Caco-2 (cell line): ENCODE measurements at regions not wholly inside any gene's neighbourhood (a gene's known extent, or its start where the extent isn't known, plus 50 kb on each side); places are given as distances from the start of the nearest gene placed in this dataset.

Experiments used
- BruUV-seq: library from RNA; stranded (reverse); fragments of 400-500 nt; replicated peaks from 2 replicates; lab custom pipeline; 2021; lab: Mats Ljungman, UMichigan
- CTCF ChIA-PET: fragments of 300-600 bp; sonication (Branson Sonifier 250); formaldehyde crosslinking; loops from one replicate; lab custom pipeline; 2022; ENCODE audit warnings: antibody characterized with exemption; lab: Charles Lee
- POLR2A ChIA-PET: fragments of 300-600 bp; sonication (Branson Sonifier 250); formaldehyde crosslinking; loops from one replicate; lab custom pipeline; 2022; ENCODE audit warnings: antibody characterized with exemption; lab: Charles Lee
- DNase-seq, 2 experiments: peaks; one replicate each; pipeline versions ENCODE4 v3.0.0 to v3.0.0-alpha.2; 2020 to 2022
- H3K27me3 ChIP-seq: replicated peaks from 2 replicates; pipeline ENCODE4 v1.6.0; 2011; ENCODE audit warnings: low read length; ENCODE audit not compliant: control insufficient read depth, insufficient read depth
- H3K36me3 ChIP-seq: 2 replicates; pipeline ENCODE4 v1.5.1; 2011; ENCODE audit warnings: low read length; ENCODE audit not compliant: control insufficient read depth, insufficient read depth
- H3K4me1 ChIP-seq: fragments of 250-450 bp; sonication (Bioruptor Pico); 2 replicates; pipeline ENCODE4 v1.5.1; 2020; ENCODE audit warnings: mild to moderate bottlenecking
- H3K4me3 ChIP-seq: 2 replicates; pipeline ENCODE4 v1.5.1; 2011; ENCODE audit warnings: low read depth, mild to moderate bottlenecking, control low read depth, low read length
- H3K9me3 ChIP-seq: fragments of 250-450 bp; sonication (Bioruptor Pico); 2 replicates; pipeline ENCODE4 v1.5.1; 2020; ENCODE audit warnings: mild to moderate bottlenecking, moderate library complexity
- H3K27ac Mint-ChIP-seq: one replicate; pipeline ENCODE4 v1.8.0; 2022; ENCODE audit warnings: mixed read lengths; ENCODE audit not compliant: unreplicated experiment
- H3K27me3 Mint-ChIP-seq: one replicate; pipeline ENCODE4 v1.8.0; 2022; ENCODE audit warnings: mixed read lengths; ENCODE audit not compliant: insufficient read depth, unreplicated experiment
- H3K36me3 Mint-ChIP-seq: one replicate; pipeline ENCODE4 v1.8.0; 2022; ENCODE audit warnings: mild to moderate bottlenecking, mixed read lengths; ENCODE audit not compliant: insufficient read depth, unreplicated experiment
- H3K4me1 Mint-ChIP-seq: one replicate; pipeline ENCODE4 v1.8.0; 2022; ENCODE audit warnings: low read depth, mixed read lengths; ENCODE audit not compliant: unreplicated experiment
- H3K4me3 Mint-ChIP-seq: one replicate; pipeline ENCODE4 v1.8.0; 2022; ENCODE audit warnings: mild to moderate bottlenecking, moderate library complexity, mixed read lengths; ENCODE audit not compliant: unreplicated experiment
- H3K9me3 Mint-ChIP-seq: one replicate; pipeline ENCODE4 v1.8.0; 2022; ENCODE audit warnings: mixed read lengths; ENCODE audit not compliant: unreplicated experiment
- intact Hi-C: fragments of 100-400 bp; cut with micrococcal nuclease; formaldehyde crosslinking; loops from one replicate; pipeline ENCODE4 v1.10.0; 2022; ENCODE audit not compliant: unreplicated experiment
- TF ChIP-seq, protein P1 (sequence below), 2 experiments: fragments of 200-600 bp in 1 of 2; IDR thresholded peaks; 1 replicate in 1 of 2; 2 replicates in 1 of 2; pipeline versions ENCODE4 v1.5.1 to v1.8.0; 2011 to 2022; ENCODE audit warnings: antibody characterized with exemption in 1 of 2, control low read depth in 1 of 2, inconsistent platforms in 1 of 2, low read depth in 1 of 2, low read length in 1 of 2, mild to moderate bottlenecking in 1 of 2, moderate library complexity in 1 of 2; ENCODE audit not compliant: insufficient read depth in 1 of 2, severe bottlenecking in 1 of 2, unreplicated experiment in 1 of 2

DNA sequence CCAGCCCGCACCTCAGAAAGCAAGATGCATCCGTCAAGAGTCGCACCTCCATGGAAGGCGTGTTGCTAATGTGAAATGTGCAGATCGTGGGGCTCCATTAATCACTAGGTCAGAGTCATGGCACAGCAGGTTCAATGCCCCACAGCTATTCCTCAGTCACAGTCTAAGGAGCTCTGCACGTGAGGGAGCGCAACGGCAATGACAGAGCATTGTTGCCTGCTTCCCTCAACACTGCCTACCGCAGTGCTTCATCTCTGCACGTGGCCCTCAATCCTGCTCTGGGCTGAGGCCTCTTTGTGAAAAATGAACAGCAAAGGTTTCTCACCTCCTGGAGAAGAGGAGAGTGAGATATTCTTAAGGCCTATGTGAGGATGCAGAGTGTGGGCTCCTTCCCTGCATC is 995.2 kb upstream of the TMEM132C start:
- no peaks in the 10 kb centered on the region for H3K9me3 Mint-ChIP-seq
- intact Hi-C loops: no loop called here
- no peak overlapping the region for H3K27ac Mint-ChIP-seq
- no peaks in the 10 kb centered on the region for H3K36me3 ChIP-seq
- H3K9me3 ChIP-seq: no peaks in the 10 kb centered on the region
- POLR2A ChIA-PET: no interaction called here
- TF ChIP-seq, protein P1, sequence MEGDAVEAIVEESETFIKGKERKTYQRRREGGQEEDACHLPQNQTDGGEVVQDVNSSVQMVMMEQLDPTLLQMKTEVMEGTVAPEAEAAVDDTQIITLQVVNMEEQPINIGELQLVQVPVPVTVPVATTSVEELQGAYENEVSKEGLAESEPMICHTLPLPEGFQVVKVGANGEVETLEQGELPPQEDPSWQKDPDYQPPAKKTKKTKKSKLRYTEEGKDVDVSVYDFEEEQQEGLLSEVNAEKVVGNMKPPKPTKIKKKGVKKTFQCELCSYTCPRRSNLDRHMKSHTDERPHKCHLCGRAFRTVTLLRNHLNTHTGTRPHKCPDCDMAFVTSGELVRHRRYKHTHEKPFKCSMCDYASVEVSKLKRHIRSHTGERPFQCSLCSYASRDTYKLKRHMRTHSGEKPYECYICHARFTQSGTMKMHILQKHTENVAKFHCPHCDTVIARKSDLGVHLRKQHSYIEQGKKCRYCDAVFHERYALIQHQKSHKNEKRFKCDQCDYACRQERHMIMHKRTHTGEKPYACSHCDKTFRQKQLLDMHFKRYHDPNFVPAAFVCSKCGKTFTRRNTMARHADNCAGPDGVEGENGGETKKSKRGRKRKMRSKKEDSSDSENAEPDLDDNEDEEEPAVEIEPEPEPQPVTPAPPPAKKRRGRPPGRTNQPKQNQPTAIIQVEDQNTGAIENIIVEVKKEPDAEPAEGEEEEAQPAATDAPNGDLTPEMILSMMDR (IDR thresholded peaks at IDR 0.05; ENCODE audit: insufficient read depth in 1 of 2, low read depth in 1 of 2, low read length in 1 of 2, severe bottlenecking in 1 of 2, unreplicated experiment in 1 of 2): no peak
- no peaks in the 10 kb centered on the region for H3K36me3 Mint-ChIP-seq
- H3K4me3 ChIP-seq: no peak overlapping the region
- no peaks in the 10 kb centered on the region for H3K4me1 Mint-ChIP-seq
- H3K4me1 ChIP-seq: no peaks in the 10 kb centered on the region
- H3K27me3 Mint-ChIP-seq: peaks cover 8% of the 10 kb centered on the region
- H3K27me3 ChIP-seq: no peaks in the 10 kb centered on the region
- DNase-seq: no peak
- no peak overlapping the region for H3K4me3 Mint-ChIP-seq
- no TSS peak for BruUV-seq
- CTCF ChIA-PET: no interaction called here

DNA sequence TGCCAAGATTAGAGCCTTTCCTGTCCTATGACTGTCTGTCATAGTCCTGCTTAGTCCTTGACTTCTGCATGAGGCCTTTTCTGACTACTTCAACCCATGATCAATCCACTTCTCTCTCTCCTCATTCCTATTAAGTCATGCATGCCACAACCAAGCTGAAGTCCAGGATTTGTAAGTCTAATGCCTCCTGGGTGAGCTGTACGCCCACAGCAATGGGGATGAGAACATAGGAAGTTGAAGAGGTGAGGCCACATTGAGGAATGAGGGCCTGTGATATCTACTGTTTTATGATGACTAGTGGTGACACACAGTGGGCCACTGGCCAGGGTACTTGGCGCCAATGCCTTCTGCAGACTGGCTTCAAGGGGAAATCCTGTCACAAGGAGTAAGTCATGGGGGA is 994.1 kb upstream of the TMEM132C start:
- ChIA-PET CTCF (no interaction called here), POLR2A (no interaction called here)
- Mint-ChIP-seq H3K9me3 (no peaks in the 10 kb centered on the region), H3K4me1 (no peaks in the 10 kb centered on the region), H3K36me3 (no peaks in the 10 kb centered on the region), H3K4me3 (no peak overlapping the region), H3K27me3 (no peaks in the 10 kb centered on the region), H3K27ac (no peak overlapping the region)
- no peaks in the 10 kb centered on the region for H3K36me3 ChIP-seq
- DNase-seq: no peak
- no peaks in the 10 kb centered on the region for H3K27me3 ChIP-seq
- TF ChIP-seq, protein P1 (IDR thresholded peaks at IDR 0.05; ENCODE audit: insufficient read depth in 1 of 2, low read depth in 1 of 2, low read length in 1 of 2, severe bottlenecking in 1 of 2, unreplicated experiment in 1 of 2): no peak
- intact Hi-C loops: no loop called here
- no peaks in the 10 kb centered on the region for H3K9me3 ChIP-seq
- H3K4me3 ChIP-seq: no peak overlapping the region
- BruUV-seq: no TSS peak
- no peaks in the 10 kb centered on the region for H3K4me1 ChIP-seq

DNA sequence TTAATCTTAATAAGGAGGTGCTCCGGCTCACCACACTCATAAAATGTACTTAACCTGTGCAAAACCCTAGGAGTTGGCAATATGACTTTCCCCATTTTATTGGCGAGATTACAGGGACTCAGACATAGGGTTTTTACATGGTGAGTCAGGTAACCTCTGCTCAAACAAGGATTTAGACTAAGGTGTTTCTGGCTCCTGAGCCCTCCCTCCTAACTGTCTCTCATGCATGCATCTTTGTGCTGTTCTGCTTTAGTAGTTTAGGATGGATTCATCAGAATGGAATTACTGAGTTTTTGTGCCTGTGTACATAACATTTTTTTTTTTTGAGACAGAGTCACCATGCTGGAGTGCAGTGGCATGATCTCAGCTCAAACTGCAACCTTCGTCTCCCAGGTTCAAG is 993.3 kb upstream of the TMEM132C start:
- Histone ChIP-seq H3K27me3 (no peaks in the 10 kb centered on the region), H3K36me3 (no peaks in the 10 kb centered on the region), H3K9me3 (no peaks in the 10 kb centered on the region), H3K4me3 (no peak overlapping the region), H3K4me1 (no peaks in the 10 kb centered on the region)
- ChIA-PET CTCF (no interaction called here), POLR2A (no interaction called here)
- DNase-seq: no peak
- Mint-ChIP-seq H3K4me1 (no peaks in the 10 kb centered on the region), H3K27ac (no peak overlapping the region), H3K4me3 (no peak overlapping the region), H3K9me3 (no peaks in the 10 kb centered on the region), H3K27me3 (no peaks in the 10 kb centered on the region), H3K36me3 (no peaks in the 10 kb centered on the region)
- BruUV-seq: no TSS peak
- TF ChIP-seq, protein P1 (IDR thresholded peaks at IDR 0.05; ENCODE audit: insufficient read depth in 1 of 2, low read depth in 1 of 2, low read length in 1 of 2, severe bottlenecking in 1 of 2, unreplicated experiment in 1 of 2): no peak
- intact Hi-C loops: no loop called here
